Pancreas (tissue), 10 donors: ENCODE measurements at regions not wholly inside any gene's neighbourhood (a gene's known extent, or its start where the extent isn't known, plus 50 kb on each side); places are given as distances from the start of the nearest gene placed in this dataset.

ENCODE experiments used
- ATAC-seq, 4 donors: fragments of 200-7000 bp; cut with Tn5 transposase; one replicate each; pipeline versions ENCODE4 v1.8.0 to v1.9.1; 2020; ENCODE audit warnings: mild to moderate bottlenecking in 4 of 4, moderate library complexity in 4 of 4
- DNase-seq, 6 donors: peaks; one replicate each; pipeline ENCODE4 v3.0.0-alpha.2; 2020
- FAIRE-seq: peaks from 2 replicates; lab custom pipeline; 2012; peaks lifted over from hg19 to GRCh38; lab: Jason Lieb, UNC
- H3K27ac ChIP-seq, 4 donors: fragments of 200-600 bp; sonication (generic); 1 replicate in 3 of 4; 2 replicates in 1 of 4; pipeline versions ENCODE4 v1.5.0 to v1.8.0; 2020
- H3K27me3 ChIP-seq, 4 donors: fragments of 200-600 bp; one replicate each; pipeline ENCODE4 v1.8.0; 2021
- H3K36me3 ChIP-seq, 3 donors: fragments of 200-600 bp; sonication (generic) in 1 of 3; one replicate each; pipeline versions ENCODE4 v1.5.0 to v1.8.0; 2020 to 2021
- H3K4me1 ChIP-seq, 3 donors: fragments of 200-600 bp; one replicate each; pipeline ENCODE4 v1.8.0; 2021
- H3K4me3 ChIP-seq, 4 donors: fragments of 200-600 bp; sonication (generic) in 2 of 4; one replicate each; pipeline versions ENCODE4 v1.5.0 to v1.8.0; 2020 to 2021
- H3K9me3 ChIP-seq, 4 donors: fragments of 200-600 bp; one replicate each; pipeline ENCODE4 v1.8.0; 2021
- WGBS, 2 donors: extraction: QIAGEN DNeasy Blood & Tissue Kit; methylation state at CpG; one replicate each; pipeline ENCODE4 v1.1.7; 2013; 5-methylcytosine and 5-hydroxymethylcytosine counted together
- intact Hi-C, 3 donors: fragments of 100-400 bp; cut with DNase I; formaldehyde crosslinking; loops; one replicate each; pipeline versions ENCODE4 v1.11.1 to v1.14.2; 2022
- TF ChIP-seq, protein P1 (sequence below), 4 donors: fragments of 200-600 bp; sonication (generic) in 3 of 4; IDR thresholded peaks; one replicate each; pipeline versions ENCODE4 v1.5.0 to v1.8.0; 2021; ENCODE audit warnings: antibody characterized with exemption in 4 of 4
- donor health status: healthy with polysubstance abuse.
- donor health status: DM: no; HTN: no; CAD: no; lungs with moderate emphysema.
- donor health status: DM: no; HTN: no; CAD: no.
- donor health status: control.
- donor health status: control.
- donor health status: Bipolar disorder and iron deficiency.
- donor health status: DM: yes; HTN: yes; CAD: no.
- donor health status: DM: no; HTN: no; CAD: no.
- donor health status: DM: no; HTN: no; CAD: no.
- donor health status: DM: yes; HTN: yes; CAD: no.

DNA sequence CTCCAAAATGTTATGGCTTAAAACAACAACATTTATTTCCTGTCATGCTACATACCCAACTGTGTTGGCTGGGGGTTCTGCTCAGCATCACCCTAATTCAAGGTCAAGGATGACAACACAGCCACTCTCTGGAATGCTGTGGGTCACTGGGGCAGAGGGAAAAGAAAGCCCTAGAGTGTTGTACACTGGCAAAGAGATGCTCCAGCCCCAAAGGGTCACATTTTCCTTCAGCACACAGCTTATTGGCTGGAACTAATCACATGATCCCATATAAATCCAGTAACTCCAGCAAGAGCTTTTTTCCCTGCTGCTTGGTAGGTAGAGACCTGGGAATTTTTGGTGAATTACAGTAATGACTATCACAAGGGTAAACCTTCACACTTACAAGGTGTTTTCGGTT lies 1041.4 kb downstream of the NTRK3 start:
- Histone ChIP-seq H3K27ac (no peak overlapping the region), H3K4me3 (no peak overlapping the region), H3K36me3 (no peaks in the 10 kb centered on the region), H3K4me1 (no peaks in the 10 kb centered on the region), H3K9me3 (no peaks in the 10 kb centered on the region), H3K27me3 (no peaks in the 10 kb centered on the region)
- TF ChIP-seq, protein P1, sequence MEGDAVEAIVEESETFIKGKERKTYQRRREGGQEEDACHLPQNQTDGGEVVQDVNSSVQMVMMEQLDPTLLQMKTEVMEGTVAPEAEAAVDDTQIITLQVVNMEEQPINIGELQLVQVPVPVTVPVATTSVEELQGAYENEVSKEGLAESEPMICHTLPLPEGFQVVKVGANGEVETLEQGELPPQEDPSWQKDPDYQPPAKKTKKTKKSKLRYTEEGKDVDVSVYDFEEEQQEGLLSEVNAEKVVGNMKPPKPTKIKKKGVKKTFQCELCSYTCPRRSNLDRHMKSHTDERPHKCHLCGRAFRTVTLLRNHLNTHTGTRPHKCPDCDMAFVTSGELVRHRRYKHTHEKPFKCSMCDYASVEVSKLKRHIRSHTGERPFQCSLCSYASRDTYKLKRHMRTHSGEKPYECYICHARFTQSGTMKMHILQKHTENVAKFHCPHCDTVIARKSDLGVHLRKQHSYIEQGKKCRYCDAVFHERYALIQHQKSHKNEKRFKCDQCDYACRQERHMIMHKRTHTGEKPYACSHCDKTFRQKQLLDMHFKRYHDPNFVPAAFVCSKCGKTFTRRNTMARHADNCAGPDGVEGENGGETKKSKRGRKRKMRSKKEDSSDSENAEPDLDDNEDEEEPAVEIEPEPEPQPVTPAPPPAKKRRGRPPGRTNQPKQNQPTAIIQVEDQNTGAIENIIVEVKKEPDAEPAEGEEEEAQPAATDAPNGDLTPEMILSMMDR (IDR thresholded peaks at IDR 0.05): no peak
- no peak for DNase-seq
- no peak for FAIRE-seq
- no peak for ATAC-seq
- 63 to 79% methylated on average over 1 of the region's 1 CpG for WGBS, 2 donors
- intact Hi-C loops: no loop called here

DNA sequence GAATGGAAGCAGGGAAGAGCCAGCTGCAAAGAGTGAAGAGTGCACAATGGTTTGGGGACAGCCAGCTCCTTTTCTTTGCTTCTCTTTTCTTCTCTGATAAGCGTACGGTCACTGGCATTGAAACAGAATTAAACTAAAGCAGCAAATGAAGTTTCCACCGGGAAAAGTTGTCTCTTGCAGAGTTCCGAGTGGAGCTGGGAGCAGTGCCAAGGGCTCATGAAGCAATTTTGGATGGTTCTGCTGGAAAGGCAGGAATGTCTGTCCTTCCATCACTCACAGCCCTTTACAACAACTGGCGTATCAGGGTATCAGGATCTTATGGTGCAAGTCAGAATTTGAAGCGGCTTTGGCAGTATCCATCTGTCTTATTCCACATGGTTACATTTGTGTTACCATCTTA lies 1042.9 kb downstream of the NTRK3 start:
- H3K27ac ChIP-seq: no peak overlapping the region
- 53 to 55% methylated on average over 6 of the region's 6 CpGs for WGBS, 2 donors
- H3K36me3 ChIP-seq: no peaks in the 10 kb centered on the region
- TF ChIP-seq, protein P1 (IDR thresholded peaks at IDR 0.05): no peak
- no peaks in the 10 kb centered on the region for H3K27me3 ChIP-seq
- no peak overlapping the region for H3K4me3 ChIP-seq
- FAIRE-seq: no peak
- no peak for ATAC-seq
- no peaks in the 10 kb centered on the region for H3K4me1 ChIP-seq
- DNase-seq: no peak
- intact Hi-C loops: no loop called here
- H3K9me3 ChIP-seq: no peaks in the 10 kb centered on the region

DNA sequence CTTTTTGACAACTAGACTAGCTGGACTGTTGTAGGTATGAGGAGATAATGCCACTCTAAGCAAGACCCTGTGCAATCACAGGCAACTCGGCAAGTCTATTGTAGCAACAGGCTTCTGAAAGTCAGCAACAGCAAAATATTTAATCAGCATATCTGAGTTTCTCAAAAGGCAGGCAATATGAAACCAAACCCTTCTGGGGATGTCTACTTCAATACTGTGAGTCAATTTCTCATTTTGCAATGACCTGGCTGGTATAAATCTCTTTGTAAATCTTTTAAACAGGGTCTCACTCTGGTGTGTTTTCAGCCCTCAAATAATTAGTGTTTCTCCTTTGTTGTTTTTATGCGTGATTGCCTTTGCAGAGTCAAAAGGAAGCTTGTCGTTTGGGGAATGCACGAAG lies 1044.5 kb downstream of the NTRK3 start:
- intact Hi-C loops: no loop called here
- 30 to 32% methylated on average over 4 of the region's 4 CpGs for WGBS, 2 donors
- FAIRE-seq (no peak), DNase-seq (no peak), ATAC-seq (no peak)
- H3K27me3 ChIP-seq: no peaks in the 10 kb centered on the region
- H3K9me3 ChIP-seq: no peaks in the 10 kb centered on the region
- H3K27ac ChIP-seq: no peak overlapping the region
- no peaks in the 10 kb centered on the region for H3K36me3 ChIP-seq
- no peak overlapping the region for H3K4me3 ChIP-seq
- no peaks in the 10 kb centered on the region for H3K4me1 ChIP-seq
- TF ChIP-seq, protein P1 (IDR thresholded peaks at IDR 0.05): no peak

DNA sequence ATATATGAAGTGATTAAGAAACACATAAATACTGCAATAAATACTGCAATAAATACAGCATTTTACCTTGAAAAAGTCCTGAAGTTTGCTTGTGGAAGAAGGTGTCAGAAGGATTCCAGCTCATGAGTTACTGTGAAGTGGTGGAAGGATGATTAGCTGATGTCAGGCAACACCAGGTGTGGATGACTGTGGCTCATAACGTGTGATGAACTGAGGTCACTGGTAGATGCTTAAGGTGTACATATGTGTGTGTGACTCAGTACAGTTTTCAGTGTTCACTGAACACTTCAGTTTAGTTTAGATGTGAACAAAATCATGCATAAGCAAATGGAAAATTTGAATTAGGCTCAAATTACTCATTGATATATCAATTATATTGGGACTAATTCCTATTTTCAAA lies 1045.0 kb downstream of the NTRK3 start:
- TF ChIP-seq, protein P1 (IDR thresholded peaks at IDR 0.05): no peak
- intact Hi-C loops: no loop called here
- Histone ChIP-seq H3K27me3 (no peaks in the 10 kb centered on the region), H3K9me3 (no peaks in the 10 kb centered on the region), H3K4me3 (no peak overlapping the region), H3K36me3 (no peaks in the 10 kb centered on the region), H3K27ac (no peak overlapping the region), H3K4me1 (no peaks in the 10 kb centered on the region)
- DNase-seq (no peak), ATAC-seq (no peak), FAIRE-seq (no peak)
- WGBS, 2 donors: 39 to 67% methylated on average over 1 of the region's 1 CpG

DNA sequence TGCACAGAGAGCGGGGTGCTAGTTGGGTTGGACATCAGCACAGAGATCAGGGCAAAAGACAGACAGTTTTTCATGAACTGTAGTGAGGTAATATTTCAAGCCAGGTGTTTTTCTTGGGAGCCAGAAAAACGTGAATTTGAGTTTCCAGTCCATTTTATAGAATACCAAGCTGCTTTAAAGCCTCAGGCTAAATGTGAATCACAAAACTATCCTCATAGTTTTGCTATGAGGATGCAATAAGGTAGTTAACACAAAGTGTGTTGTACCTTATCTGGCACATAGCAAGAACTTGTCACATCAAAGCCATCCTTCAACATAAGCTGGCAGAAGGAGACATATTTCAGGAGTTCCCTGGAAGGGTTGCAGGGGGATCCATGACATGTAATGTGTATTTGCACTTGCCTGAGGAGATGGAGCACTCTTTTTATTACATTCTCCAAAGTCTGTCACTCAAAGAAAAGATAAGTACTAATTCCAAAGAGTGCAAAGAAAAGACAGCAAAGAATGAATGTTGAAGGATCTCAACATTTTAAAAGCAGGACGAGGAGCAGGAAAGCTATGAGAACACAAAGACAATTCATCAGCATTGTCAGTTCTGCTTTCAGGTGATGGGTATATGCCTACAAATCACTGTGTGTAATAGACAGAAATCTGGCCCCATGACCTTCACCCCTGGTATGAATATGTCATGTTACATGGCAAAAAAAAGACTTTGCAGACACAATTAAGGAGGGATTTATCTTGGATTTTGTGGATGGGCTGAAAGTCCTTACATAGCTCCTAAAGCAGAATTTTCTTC lies 1046.4 kb downstream of the NTRK3 start:
- no peaks in the 10 kb centered on the region for H3K4me1 ChIP-seq
- WGBS, 2 donors: 34 to 35% methylated on average over 3 of the region's 3 CpGs
- intact Hi-C loops: no loop called here
- no peaks in the 10 kb centered on the region for H3K9me3 ChIP-seq
- no peak for FAIRE-seq
- no peak overlapping the region for H3K27ac ChIP-seq
- no peak for ATAC-seq
- H3K4me3 ChIP-seq: no peak overlapping the region
- no peaks in the 10 kb centered on the region for H3K36me3 ChIP-seq
- TF ChIP-seq, protein P1 (IDR thresholded peaks at IDR 0.05): no peak
- DNase-seq: no peak
- H3K27me3 ChIP-seq: no peaks in the 10 kb centered on the region
